Activated CD8-positive, alpha-beta memory T cell treated with anti-CD3 and anti-CD28 coated beads, Interleukin-2, amount 10 ng/mL, durations not matched to agents 7 days and 5 days (primary cell): ENCODE measurements at regions not wholly inside any gene's neighbourhood (a gene's known extent, or its start where the extent isn't known, plus 50 kb on each side); places are given as distances from the start of the nearest gene placed in this dataset.

Experiments
- ATAC-seq: fragments of 150-1000 bp; cut with Tn5 transposase; one replicate; pipeline ENCODE4 v1.10.0; 2021; ENCODE audit warnings: moderate library complexity
- CTCF ChIA-PET: fragments of 350-600 bp; sonication (Branson Sonifier 250); formaldehyde crosslinking; loops from one replicate; lab custom pipeline; 2021; ENCODE audit warnings: antibody characterized with exemption; lab: Charles Lee
- DNase-seq: peaks from one replicate; pipeline ENCODE4 v3.0.0-alpha.2; 2020
- H3K27ac Mint-ChIP-seq: one replicate; pipeline ENCODE4 v1.8.0; 2021; ENCODE audit warnings: mild to moderate bottlenecking, mixed read lengths
- H3K27me3 Mint-ChIP-seq: one replicate; pipeline ENCODE4 v1.8.0; 2021; ENCODE audit warnings: mixed read lengths
- H3K36me3 Mint-ChIP-seq: one replicate; pipeline ENCODE4 v1.8.0; 2021; ENCODE audit warnings: mild to moderate bottlenecking, mixed read lengths
- H3K4me1 Mint-ChIP-seq: one replicate; pipeline ENCODE4 v1.8.0; 2021; ENCODE audit warnings: mixed read lengths
- H3K4me3 Mint-ChIP-seq: one replicate; pipeline ENCODE4 v1.8.0; 2021; ENCODE audit warnings: mild to moderate bottlenecking, moderate library complexity, mixed read lengths
- H3K9me3 Mint-ChIP-seq: one replicate; pipeline ENCODE4 v1.8.0; 2022; ENCODE audit warnings: low read depth, mixed read lengths

- H3K4me3 Mint-ChIP-seq: no peak overlapping the region
- H3K4me1 Mint-ChIP-seq: no peaks in the 10 kb centered on the region
- H3K27ac Mint-ChIP-seq: no peak overlapping the region
- CTCF ChIA-PET: interaction anchor here (0.7 kb wide), 1 partner anchor 12 kb away, joined by 4 read pairs; no protein-coding TSS in a partner anchor
- no peaks in the 10 kb centered on the region for H3K36me3 Mint-ChIP-seq
- H3K9me3 Mint-ChIP-seq: peaks cover 2% of the 10 kb centered on the region
- DNase-seq (no peak), ATAC-seq (no peak)
- no peaks in the 10 kb centered on the region for H3K27me3 Mint-ChIP-seq
These were observed 879.5 kb downstream of the TECRL start for GRCh38 chr4:63529581-63530337.

GRCh38 chr4:63528256-63528991 is 880.8 kb downstream of the TECRL start:
- Mint-ChIP-seq H3K27me3 (no peaks in the 10 kb centered on the region), H3K9me3 (peaks cover 2% of the 10 kb centered on the region), H3K4me3 (no peak overlapping the region), H3K27ac (no peak overlapping the region), H3K36me3 (no peaks in the 10 kb centered on the region), H3K4me1 (no peaks in the 10 kb centered on the region)
- ATAC-seq (no peak), DNase-seq (no peak)
- CTCF ChIA-PET: no interaction called here

GRCh38 chr4:63526251-63526650 is 883.0 kb downstream of the TECRL start:
- CTCF ChIA-PET: no interaction called here
- Mint-ChIP-seq H3K27ac (no peak overlapping the region), H3K27me3 (no peaks in the 10 kb centered on the region), H3K4me3 (no peak overlapping the region), H3K9me3 (peaks cover 7% of the 10 kb centered on the region), H3K36me3 (no peaks in the 10 kb centered on the region), H3K4me1 (no peaks in the 10 kb centered on the region)
- ATAC-seq (no peak), DNase-seq (no peak)

- H3K27ac Mint-ChIP-seq: no peak overlapping the region
- CTCF ChIA-PET: no interaction called here
- no peak overlapping the region for H3K4me3 Mint-ChIP-seq
- H3K4me1 Mint-ChIP-seq: no peaks in the 10 kb centered on the region
- H3K9me3 Mint-ChIP-seq: peaks cover 8% of the 10 kb centered on the region
- no peak for DNase-seq
- H3K36me3 Mint-ChIP-seq: no peaks in the 10 kb centered on the region
- ATAC-seq: no peak
- no peaks in the 10 kb centered on the region for H3K27me3 Mint-ChIP-seq
These were observed 884.5 kb downstream of the TECRL start for GRCh38 chr4:63524764-63525163.

GRCh38 chr4:63505714-63506460 is 903.4 kb downstream of the TECRL start:
- H3K4me1 Mint-ChIP-seq: no peaks in the 10 kb centered on the region
- no peak overlapping the region for H3K27ac Mint-ChIP-seq
- H3K27me3 Mint-ChIP-seq: no peaks in the 10 kb centered on the region

DNA sequence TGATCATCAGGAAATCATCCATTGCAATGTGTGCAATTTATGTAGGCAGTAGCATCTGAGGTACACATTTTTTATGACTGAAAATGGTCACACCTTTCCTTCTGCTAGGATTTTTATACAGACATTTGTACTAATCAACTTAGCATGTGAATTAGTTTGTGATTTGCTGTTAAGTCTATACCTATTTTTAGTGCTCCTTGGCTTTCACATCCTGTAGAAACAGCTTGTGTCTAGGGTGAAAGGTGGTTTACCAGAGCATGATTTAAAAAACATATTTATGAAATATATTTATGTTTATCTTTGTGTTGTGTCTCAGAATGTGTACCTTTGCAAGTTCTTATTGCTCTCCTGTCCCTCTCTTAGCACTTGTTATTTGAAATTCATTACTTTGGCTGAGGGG is 916.0 kb downstream of the TECRL start:
- H3K27me3 Mint-ChIP-seq: no peaks in the 10 kb centered on the region
- CTCF ChIA-PET: no interaction called here
- H3K4me1 Mint-ChIP-seq: no peaks in the 10 kb centered on the region
- no peaks in the 10 kb centered on the region for H3K36me3 Mint-ChIP-seq
- H3K4me3 Mint-ChIP-seq: no peak overlapping the region
- DNase-seq (no peak), ATAC-seq (no peak)
- H3K9me3 Mint-ChIP-seq: peaks cover 16% of the 10 kb centered on the region
- H3K27ac Mint-ChIP-seq: no peak overlapping the region

More at GRCh38 chr4:63505714-63506460, 903.4 kb downstream of the TECRL start:
- Mint-ChIP-seq H3K4me3 (no peak overlapping the region), H3K36me3 (no peaks in the 10 kb centered on the region), H3K9me3 (peaks cover 6% of the 10 kb centered on the region)
- ATAC-seq (no peak), DNase-seq (no peak)
- CTCF ChIA-PET: no interaction called here

- no peak for ATAC-seq
- Mint-ChIP-seq H3K27me3 (no peaks in the 10 kb centered on the region), H3K4me1 (no peaks in the 10 kb centered on the region), H3K36me3 (no peaks in the 10 kb centered on the region), H3K4me3 (no peak overlapping the region), H3K27ac (no peak overlapping the region), H3K9me3 (peaks cover 15% of the 10 kb centered on the region)
- DNase-seq: no peak
- CTCF ChIA-PET: no interaction called here
These were observed 916.7 kb downstream of the TECRL start for GRCh38 chr4:63492515-63492914.

GRCh38 chr4:63464393-63464792 is 944.9 kb downstream of the TECRL start:
- ATAC-seq: no peak
- Mint-ChIP-seq H3K27ac (no peak overlapping the region), H3K9me3 (peaks cover 10% of the 10 kb centered on the region), H3K27me3 (no peaks in the 10 kb centered on the region), H3K36me3 (no peaks in the 10 kb centered on the region), H3K4me3 (no peak overlapping the region), H3K4me1 (no peaks in the 10 kb centered on the region)
- CTCF ChIA-PET: no interaction called here
- DNase-seq: no peak

- Mint-ChIP-seq H3K4me3 (no peak overlapping the region), H3K27me3 (no peaks in the 10 kb centered on the region), H3K9me3 (peaks cover 11% of the 10 kb centered on the region), H3K4me1 (no peaks in the 10 kb centered on the region), H3K36me3 (no peaks in the 10 kb centered on the region), H3K27ac (no peak overlapping the region)
- ATAC-seq (no peak), DNase-seq (no peak)
- CTCF ChIA-PET: no interaction called here
These were observed 949.2 kb downstream of the TECRL start for GRCh38 chr4:63460075-63460474.

DNA sequence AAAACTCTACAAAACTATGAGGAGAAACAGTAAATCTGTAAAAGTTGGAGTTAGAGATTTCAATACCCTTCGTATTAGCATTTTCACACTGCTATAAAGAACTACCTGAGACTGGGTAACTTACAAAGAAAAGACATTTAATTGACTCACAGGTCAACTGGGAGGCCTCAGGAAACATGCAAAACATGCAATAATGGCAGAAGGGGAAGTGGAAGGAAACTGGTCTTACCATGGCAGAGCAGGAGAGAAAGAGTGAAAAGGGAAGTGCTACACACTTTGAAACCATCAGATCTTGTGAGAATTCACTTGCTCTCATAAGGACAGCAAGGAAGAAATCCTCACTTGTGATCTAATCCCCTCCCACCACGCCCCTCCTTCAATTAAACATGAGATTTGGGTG is 949.9 kb downstream of the TECRL start:
- ATAC-seq: no peak
- peaks cover 11% of the 10 kb centered on the region for H3K9me3 Mint-ChIP-seq
- CTCF ChIA-PET: no interaction called here

GRCh38 chr4:63458010-63458409 is 951.2 kb downstream of the TECRL start:
- Mint-ChIP-seq H3K27me3 (no peaks in the 10 kb centered on the region), H3K9me3 (peaks cover 11% of the 10 kb centered on the region), H3K4me3 (no peak overlapping the region), H3K36me3 (no peaks in the 10 kb centered on the region), H3K27ac (no peak overlapping the region), H3K4me1 (no peaks in the 10 kb centered on the region)
- no peak for DNase-seq
- CTCF ChIA-PET: no interaction called here
- no peak for ATAC-seq

More for the DNA sequence above, 949.9 kb downstream of the TECRL start:
- DNase-seq: no peak
- Mint-ChIP-seq H3K4me3 (no peak overlapping the region), H3K27ac (no peak overlapping the region), H3K4me1 (no peaks in the 10 kb centered on the region), H3K27me3 (no peaks in the 10 kb centered on the region), H3K36me3 (no peaks in the 10 kb centered on the region)

DNA sequence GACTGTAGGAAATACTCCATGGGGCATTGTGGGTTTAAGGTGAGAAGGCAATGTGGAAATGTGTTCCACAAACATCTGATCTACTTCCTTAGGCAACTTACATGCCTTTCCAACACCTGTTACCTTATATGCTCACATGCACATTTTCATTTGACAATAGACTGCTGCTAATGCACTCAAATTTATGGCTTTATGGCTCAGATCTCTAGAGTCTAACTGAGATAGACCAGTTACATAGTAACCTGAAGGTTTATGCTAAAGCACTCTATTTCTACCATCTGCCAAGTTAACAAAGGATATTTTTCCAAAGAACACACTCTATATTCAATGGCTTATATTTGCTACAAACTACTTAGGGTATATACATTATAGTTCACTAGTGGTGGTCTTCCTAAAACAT is 969.0 kb downstream of the TECRL start:
- no peaks in the 10 kb centered on the region for H3K36me3 Mint-ChIP-seq
- H3K27me3 Mint-ChIP-seq: no peaks in the 10 kb centered on the region
- H3K9me3 Mint-ChIP-seq: peaks cover 3% of the 10 kb centered on the region
- no peaks in the 10 kb centered on the region for H3K4me1 Mint-ChIP-seq
- CTCF ChIA-PET: no interaction called here
- DNase-seq: no peak
- ATAC-seq: no peak
- no peak overlapping the region for H3K27ac Mint-ChIP-seq
- H3K4me3 Mint-ChIP-seq: no peak overlapping the region

- H3K27me3 Mint-ChIP-seq: no peaks in the 10 kb centered on the region
- H3K27ac Mint-ChIP-seq: no peak overlapping the region
- no peaks in the 10 kb centered on the region for H3K36me3 Mint-ChIP-seq
- ATAC-seq (no peak), DNase-seq (no peak)
- H3K4me1 Mint-ChIP-seq: no peaks in the 10 kb centered on the region
- no peak overlapping the region for H3K4me3 Mint-ChIP-seq
- H3K9me3 Mint-ChIP-seq: peaks cover 13% of the 10 kb centered on the region
- CTCF ChIA-PET: no interaction called here
These were observed 979.1 kb downstream of the TECRL start for GRCh38 chr4:63430105-63430504.
